ENCODE measurements at regions not wholly inside any gene's neighbourhood (a gene's known extent, or its start where the extent isn't known, plus 50 kb on each side); places are given as distances from the start of the nearest gene placed in this dataset.

DNA sequence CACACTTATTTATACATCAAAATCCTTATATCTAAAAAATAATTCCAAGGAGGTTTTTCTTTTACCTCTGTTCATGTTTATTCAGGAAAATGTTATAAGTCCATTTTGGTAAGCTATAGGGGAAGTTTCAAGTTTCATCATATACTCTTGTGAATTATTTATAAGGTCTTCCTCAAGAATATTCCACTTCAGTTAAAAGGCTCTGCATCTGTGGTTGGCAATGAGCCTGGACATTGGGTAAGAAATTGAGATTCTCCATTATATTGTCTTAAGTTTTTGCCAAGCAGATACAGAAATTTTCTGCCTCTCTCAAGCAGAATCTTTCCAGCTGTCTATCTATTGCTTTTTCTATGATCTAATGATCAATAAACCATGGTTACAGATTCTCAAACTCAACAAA is 641.9 kb downstream of the NLGN4X start:
- no peak for DNase-seq (ENCODE audit: extremely low read depth in 1 of 11, low read depth in 9 of 11, low spot score in 4 of 11)

DNA sequence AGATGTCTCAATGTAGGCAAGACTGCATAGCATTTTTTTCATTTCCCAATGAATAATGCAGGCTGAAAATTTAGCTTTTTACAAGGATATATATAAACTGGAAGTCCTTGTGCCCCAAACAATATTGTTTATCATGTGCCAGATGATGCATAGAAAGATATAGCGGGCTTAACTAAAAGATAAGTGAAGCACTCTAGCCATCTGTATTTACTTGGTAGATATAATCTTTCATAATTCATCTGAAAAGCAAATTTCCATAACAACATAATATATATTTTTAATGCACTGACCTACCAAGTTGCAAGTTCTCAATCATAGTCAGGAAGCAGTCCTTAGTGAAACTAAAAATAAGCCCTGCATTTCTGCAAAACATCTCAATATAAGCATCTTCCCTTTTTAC is 653.3 kb downstream of the NLGN4X start:
- DNase-seq (ENCODE audit: extremely low read depth in 1 of 11, low read depth in 9 of 11, low spot score in 4 of 11) = no peak

DNA sequence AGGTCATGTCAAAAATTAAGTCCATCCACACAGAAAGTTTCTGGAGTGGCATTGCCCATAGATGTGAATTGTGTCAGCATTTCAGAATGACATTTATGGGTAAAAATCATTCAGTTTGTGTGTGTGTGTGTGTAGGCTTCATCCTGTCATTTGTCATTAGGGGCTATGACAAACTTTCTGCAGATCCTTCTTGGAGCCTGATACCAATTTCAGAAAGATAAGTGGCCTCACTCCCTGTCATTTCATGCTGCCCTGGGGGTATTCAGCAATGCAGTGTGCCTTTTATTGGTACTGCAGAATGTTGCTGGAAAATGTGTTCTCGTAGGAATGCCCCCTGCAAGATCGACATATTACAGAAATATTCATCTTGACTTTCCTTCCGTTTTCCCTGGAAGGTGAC is 659.7 kb downstream of the NLGN4X start:
- DNase-seq (ENCODE audit: extremely low read depth in 1 of 11, low read depth in 9 of 11, low spot score in 4 of 11) = no peak

DNA sequence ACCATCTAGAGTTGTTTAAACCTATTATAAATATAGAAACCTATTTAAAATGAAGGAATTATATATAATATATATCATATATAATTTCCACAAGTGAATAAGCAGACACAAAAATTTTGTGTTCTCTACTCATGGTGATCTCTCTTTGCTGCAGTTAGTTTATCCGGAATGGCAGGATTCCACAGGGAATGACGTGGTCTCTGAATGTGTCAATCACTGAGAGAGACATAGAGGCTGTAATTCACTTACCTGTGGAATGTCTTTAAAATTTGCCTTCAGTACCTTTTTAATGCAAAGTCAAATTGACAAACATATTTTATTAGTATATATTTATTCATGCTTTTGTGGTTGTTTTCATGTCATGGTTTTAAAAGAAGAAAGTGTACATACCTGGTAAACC is 669.3 kb downstream of the NLGN4X start:
- no peak for DNase-seq (ENCODE audit: extremely low read depth in 1 of 11, low read depth in 9 of 11, low spot score in 4 of 11)

DNA sequence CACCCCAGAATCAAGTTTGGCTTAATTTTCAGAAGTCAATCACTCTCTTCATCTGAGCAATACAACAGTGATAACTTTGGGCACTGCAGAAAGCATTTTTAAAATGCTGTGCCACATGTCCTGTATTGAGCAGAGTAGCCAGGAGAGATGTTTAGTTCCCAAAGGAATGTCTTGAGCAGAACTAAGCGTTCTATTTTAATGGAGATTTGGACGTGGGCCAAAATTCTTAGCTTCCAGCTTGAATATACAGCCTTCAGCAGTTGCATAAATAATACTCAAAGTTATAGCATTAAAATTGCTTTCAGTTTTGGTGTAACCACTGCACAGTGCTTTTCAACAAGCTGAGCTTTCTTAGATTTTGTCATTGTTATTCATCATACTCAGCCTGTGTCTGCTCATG is 679.2 kb downstream of the NLGN4X start:
- DNase-seq (ENCODE audit: extremely low read depth in 1 of 11, low read depth in 9 of 11, low spot score in 4 of 11) = peak in 6 of 11 donors; percentile 6 to 31 (median 10)

DNA sequence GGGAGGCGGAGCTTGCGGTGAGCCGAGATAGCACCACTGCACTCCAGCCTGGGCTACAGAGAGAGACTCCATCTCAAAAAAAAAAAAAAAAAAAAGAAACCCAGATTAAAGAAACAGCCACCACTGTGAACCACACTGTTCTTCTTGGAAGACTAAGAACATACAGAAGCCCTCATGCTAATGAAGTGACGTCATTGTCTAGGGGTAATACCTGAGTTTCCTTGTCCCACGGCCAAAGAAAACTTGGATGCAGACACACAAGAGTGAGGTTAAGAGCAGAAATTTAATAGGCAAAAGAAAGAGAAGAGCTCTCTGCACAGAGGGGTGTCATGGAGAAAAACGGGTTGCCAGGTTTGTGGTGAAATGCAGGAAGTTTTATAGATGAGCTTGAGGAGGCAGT is 691.6 kb downstream of the NLGN4X start:
- no peak for DNase-seq (ENCODE audit: extremely low read depth in 1 of 11, low read depth in 9 of 11, low spot score in 4 of 11)

DNA sequence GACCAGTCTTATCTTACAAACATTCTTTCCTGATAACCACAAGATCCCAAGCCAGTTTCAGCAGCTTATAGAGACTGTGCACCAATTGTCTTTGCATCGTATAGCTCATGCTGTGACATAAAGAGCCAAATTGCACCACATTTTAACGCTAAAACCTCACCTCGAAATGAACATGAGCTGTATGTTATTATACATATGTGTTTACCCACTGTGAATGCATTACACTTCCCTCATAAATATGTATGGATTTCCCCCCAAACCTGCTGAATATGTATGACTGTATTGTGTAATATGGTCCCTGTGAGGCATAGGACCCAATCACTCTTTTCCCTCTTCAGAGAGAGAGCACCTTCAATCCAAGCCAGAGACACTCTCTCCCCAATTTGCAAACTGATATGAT is 692.4 kb downstream of the NLGN4X start:
- no peak for DNase-seq (ENCODE audit: extremely low read depth in 1 of 11, low read depth in 9 of 11, low spot score in 4 of 11)

DNA sequence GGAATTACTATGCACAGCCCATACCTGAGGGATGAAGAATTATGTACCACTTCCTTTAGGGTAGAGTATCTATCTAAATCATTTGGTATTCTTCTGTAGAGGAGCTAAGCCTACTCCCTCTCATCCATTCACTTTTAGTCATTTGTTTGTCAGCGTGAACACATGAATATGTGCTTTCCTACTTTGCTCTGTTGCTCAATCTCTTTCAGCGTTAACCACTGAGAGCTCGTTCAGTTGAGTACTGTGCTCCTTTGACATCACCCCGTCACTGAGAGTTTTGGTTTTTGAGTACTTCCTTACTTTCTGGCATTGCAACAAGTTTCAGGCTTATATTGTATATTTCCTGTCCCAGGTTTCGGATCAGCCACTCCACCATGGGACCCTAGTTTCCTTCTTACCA is 700.6 kb downstream of the NLGN4X start:
- no peak for DNase-seq (ENCODE audit: extremely low read depth in 1 of 11, low read depth in 9 of 11, low spot score in 4 of 11)

DNA sequence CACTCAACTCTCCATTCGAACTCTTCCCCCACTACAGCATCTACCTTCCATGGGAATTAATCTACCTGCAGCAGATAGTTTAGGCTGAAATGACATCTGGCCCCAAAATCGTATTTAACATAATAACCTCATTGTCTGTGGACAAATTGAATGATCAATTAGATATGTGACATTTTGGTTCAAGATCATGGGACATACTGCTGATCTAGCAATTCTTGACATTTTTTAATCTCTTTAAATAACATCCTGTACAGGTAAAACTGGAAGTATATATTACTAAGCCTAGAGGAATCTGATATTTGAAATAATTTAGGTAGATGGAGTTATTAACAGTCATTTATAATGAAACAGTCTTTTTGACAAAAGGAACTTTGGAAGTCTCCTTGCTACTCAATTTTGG is 702.5 kb downstream of the NLGN4X start:
- no peak for DNase-seq (ENCODE audit: extremely low read depth in 1 of 11, low read depth in 9 of 11, low spot score in 4 of 11)

DNA sequence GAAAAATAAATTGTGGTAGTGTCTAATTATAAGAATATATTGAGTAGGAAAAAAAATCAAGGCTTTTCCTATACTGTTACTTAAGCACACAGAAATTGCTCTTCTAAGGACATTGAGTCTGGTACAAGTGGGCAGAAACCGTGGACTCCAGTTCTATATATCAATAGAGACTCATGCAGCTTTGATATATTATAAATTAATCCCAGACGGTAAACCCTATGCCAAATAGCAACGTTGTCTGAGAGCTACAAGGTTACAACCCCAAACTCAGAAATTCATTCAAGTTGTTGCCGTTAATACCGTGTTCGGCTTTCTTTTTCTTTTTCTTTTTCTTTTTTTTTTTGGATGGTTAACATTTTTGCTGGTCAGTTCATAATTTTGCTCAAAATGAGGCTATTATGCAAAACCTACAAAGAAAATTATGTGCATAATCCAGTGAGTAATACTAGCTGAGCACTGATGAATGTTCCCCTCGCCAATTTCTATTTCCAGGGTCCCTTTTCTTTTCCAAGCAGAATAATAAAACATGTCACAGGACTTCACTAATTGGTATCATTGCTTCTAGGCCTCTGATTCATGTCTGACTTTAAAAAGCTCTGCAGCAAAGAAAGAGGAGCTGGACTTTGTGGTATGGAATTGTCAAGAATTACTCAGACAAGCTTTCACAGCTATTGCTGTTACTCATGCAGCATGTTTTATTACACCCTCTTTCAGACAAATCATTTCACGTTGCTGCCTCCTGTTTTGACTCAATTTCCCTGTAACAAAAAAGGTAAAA is 737.7 kb downstream of the NLGN4X start:
- DNase-seq (ENCODE audit: extremely low read depth in 1 of 11, low read depth in 9 of 11, low spot score in 4 of 11) = no peak

DNA sequence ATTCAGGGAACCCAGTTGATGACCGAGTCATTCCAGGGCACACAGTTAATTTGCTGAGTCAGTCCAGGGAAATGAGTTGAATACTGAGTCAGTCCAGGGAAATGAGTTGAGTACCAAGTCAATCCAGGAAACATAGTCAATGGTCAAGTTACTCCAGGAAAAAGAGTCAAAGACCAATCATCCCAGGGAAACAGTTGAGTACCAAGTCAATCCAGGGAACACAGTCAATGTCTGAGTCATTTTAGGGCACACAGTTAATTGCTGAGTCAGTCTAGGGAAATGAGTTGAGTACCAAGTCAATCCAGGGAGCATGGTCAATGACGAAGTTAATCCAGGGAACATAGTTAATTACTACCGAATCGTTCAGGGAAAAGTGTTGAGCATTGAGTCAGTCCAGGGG is 754.4 kb downstream of the NLGN4X start:
- DNase-seq (ENCODE audit: extremely low read depth in 1 of 11, low read depth in 9 of 11, low spot score in 4 of 11) = no peak

DNA sequence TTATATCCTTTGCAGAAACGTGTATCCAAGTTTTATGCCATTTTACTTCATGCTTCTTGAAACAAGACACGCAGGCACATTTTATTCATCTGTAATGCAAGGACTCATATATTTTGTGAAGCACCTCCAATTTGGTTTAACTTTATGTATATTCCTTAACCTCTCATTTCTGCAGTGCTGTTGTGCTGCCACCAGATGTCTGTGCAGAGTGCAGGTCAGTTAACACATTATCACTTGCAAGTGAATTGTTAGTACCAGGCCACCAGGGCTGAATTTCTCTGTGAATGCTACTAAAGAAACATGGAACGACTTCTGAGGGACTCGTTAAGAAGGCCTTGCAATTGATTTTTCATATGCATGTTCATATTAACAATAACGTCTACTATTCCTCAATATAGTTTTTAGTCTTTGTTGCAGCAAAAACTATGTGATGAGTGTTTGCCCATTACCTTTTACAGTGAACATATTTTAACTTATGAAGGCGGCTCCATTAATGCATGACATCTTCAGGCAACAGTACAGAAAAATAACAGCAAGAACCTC is 770.3 kb downstream of the NLGN4X start:
- DNase-seq (ENCODE audit: extremely low read depth in 1 of 11, low read depth in 9 of 11, low spot score in 4 of 11) = no peak

DNA sequence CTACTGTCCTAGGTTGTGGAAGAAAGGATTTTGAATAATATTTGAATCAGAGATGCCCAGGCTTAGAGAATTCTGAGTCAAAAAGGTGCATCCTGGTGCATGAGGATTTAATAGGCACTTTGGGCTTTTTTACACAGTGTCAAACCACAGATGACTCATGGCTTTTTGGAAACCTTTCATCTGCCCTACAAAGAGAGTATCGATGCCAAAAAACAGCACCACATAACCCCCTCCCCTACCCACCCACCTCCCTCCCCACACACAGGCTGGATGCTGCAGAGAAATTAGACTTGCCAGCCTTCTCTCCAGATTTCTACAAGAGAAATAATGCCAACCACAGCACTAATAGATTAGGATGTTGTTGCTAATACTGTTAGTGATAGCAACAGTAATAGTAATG is 779.3 kb downstream of the NLGN4X start:
- DNase-seq (ENCODE audit: extremely low read depth in 1 of 11, low read depth in 9 of 11, low spot score in 4 of 11) = no peak

DNA sequence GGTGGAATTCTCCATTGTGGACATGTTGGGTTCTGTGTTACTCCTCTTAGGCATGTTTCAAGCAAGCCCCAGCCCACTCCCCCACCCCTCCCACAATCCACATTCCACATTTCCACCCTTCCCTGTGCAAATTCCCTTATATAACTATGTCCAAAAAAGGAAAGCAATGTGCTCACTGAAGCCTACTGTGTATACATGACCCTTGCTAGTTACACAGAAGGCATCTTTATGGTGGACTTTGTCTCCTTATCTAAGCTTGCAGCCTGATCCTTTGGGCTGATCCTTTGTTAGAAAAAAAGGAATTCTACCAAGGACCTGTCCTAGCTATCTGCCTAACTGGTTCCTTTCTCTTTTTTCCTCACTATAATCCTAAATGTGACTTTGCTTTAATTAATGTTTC is 796.8 kb downstream of the NLGN4X start:
- no peak for DNase-seq (ENCODE audit: extremely low read depth in 1 of 11, low read depth in 9 of 11, low spot score in 4 of 11)

DNA sequence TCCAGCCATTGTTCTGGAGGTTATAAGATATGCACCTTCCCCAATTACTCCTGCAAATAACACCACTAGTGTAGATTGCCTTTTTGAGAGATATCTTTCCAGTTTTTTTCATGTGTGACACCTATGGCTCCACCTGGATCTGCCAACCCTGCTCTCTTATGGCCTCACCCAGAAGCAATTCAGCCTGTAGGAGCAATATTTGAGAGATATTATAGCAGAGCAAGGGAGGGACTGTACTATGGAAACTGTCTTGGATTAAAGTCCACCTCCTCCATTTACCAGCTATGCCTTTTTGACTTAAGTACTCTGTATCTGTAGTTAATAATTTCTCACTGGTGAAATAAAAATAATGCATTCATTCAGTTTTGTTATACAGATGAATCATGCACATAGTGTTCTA is 803.5 kb downstream of the NLGN4X start:
- no peak for DNase-seq (ENCODE audit: extremely low read depth in 1 of 11, low read depth in 9 of 11, low spot score in 4 of 11)

DNA sequence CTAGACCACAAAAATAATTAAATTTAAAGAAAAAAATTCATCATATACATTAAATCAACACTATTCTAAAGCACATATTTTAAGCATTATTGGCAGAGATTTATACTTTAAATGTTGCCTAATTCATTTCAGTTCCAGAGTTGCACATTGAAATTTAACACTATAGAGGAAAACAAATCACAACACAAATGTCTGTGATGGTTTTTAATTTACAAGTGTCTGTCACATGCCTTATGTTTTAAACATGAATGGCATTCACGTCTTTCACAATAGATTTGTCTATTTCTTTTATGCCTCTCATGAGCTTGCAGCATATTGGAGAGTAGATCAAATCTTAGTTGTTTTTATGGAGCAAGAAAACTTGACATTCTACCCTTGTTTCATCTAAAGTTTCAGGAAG is 811.3 kb downstream of the NLGN4X start:
- no peak for DNase-seq (ENCODE audit: extremely low read depth in 1 of 11, low read depth in 9 of 11, low spot score in 4 of 11)

DNA sequence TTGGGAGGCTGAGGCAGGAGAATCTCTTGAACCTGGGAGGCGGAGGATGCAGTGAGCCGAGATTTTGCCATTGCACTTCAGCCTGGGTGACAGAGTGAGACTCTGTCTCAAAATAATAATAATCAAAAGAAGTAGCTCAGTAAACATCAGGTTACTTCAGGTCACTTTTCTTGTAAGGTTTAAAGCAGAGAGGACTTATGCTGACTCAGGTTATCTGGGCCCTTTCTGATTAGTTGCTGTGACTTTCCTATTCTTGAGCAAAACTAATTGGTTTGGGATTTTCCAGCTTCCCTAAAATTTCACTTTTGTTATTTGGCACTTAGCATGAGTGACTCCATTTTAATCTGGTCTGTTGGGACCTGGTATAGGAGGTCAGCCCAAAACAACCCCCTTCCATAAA is 812.9 kb downstream of the NLGN4X start:
- DNase-seq (ENCODE audit: extremely low read depth in 1 of 11, low read depth in 9 of 11, low spot score in 4 of 11) = no peak

DNA sequence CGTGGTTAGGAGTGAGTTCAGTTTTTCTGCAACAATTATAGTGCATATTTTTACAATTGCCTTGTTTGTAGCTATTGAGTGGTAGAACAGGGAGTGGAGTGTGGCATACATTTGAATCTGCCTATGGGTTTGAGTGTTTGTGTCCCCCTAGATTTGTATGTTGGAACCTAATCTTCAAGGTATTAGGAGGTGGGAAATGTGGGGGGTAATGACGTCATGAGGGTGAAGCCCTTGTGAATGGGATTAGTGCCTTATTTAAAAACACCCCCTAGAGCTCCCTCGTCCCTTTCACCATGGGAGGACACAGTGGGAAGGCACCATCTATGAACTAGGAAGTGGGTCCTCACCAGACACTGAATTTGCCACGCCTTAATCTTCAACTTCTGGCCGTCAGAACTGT is 819.6 kb downstream of the NLGN4X start:
- no peak for DNase-seq (ENCODE audit: extremely low read depth in 1 of 11, low read depth in 9 of 11, low spot score in 4 of 11)

DNA sequence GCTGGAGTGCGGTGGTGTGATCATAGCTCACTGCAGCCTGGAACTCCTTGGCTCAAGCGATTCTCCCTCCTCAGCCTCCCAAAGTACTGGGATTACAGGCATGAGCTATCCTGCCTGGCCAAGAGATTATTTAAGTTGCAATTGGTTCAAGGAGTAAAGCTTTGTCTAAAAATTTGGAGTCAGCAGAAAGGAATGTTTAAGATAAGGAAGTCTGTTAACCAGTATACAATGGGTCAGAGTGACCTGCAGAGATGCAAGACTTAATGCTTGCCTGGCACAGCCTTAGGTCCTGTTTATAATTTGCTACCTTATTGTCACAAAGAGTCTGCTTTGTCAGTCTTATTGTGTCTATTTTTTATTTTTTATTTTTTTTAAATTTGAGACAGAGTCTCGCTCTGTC is 826.2 kb downstream of the NLGN4X start:
- no peak for DNase-seq (ENCODE audit: extremely low read depth in 1 of 11, low read depth in 9 of 11, low spot score in 4 of 11)

DNA sequence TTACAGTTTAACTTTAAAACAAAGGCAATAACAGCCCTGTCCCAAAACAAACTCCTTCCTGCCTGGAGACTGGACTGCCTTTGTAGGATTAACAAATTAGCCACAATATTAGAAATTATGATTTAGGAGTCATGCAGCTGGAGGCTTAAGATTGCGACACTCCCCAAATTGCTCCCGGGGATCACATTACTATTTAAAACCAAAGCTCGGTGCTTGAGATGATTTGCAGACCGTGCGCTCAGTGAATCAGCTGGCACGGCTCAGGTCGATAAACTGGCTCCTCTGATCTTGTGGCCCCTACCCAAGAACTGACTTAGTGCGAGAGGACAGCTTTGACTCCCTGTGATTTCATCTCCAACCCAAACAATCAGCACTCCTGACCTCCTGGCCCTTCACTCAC is 829.3 kb downstream of the NLGN4X start:
- DNase-seq (ENCODE audit: extremely low read depth in 1 of 11, low read depth in 9 of 11, low spot score in 4 of 11) = no peak

DNA sequence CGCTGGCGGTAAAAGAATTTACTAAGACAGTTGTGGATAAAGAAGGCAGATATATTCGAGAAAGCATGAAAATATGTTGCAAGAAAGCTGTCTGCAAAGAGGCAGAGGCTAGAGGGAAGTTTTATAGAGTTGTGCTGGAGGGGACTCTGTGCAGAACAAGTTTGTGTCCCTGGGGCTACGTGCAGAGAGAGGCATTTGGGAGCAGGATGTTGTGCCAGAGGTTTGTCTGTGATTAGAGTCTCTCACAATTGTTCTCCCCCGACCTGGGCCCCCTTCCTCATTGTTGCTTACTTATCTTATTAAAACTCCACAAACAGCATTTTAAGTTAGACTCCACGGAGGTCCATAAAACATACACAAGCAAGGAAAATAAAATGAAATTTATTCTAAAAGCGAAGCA is 831.3 kb downstream of the NLGN4X start:
- DNase-seq (ENCODE audit: extremely low read depth in 1 of 11, low read depth in 9 of 11, low spot score in 4 of 11) = no peak
